Right renal cortex interstitium (tissue), 3 donors: ENCODE measurements at regions not wholly inside any gene's neighbourhood (a gene's known extent, or its start where the extent isn't known, plus 50 kb on each side); places are given as distances from the start of the nearest gene placed in this dataset.

Experiments used
- DNase-seq, 3 donors: peaks; one replicate each; pipeline ENCODE4 v3.0.0-alpha.2; 2013; ENCODE audit warnings: low read depth in 3 of 3, low spot score in 2 of 3

GRCh38 chr20:60490217-60491050, 532.2 kb downstream of the CDH26 start:
- no peak for DNase-seq

- no peak for DNase-seq
Measured at GRCh38 chr20:60491051-60491581, 532.9 kb downstream of the CDH26 start.

GRCh38 chr20:60494476-60494875, 536.3 kb downstream of the CDH26 start:
- no peak for DNase-seq

- no peak for DNase-seq
Measured at GRCh38 chr20:60497298-60498035, 539.2 kb downstream of the CDH26 start.

GRCh38 chr20:60500038-60500701, 541.9 kb downstream of the CDH26 start:
- DNase-seq: no peak

GRCh38 chr20:60501048-60501447, 542.8 kb downstream of the CDH26 start:
- DNase-seq: no peak

- DNase-seq: no peak
Measured at GRCh38 chr20:60502881-60503280, 544.7 kb downstream of the CDH26 start.

GRCh38 chr20:60505423-60505822, 547.2 kb downstream of the CDH26 start:
- DNase-seq: no peak

GRCh38 chr20:60506061-60506460, 547.8 kb downstream of the CDH26 start:
- DNase-seq: no peak

- DNase-seq: no peak
Measured at GRCh38 chr20:60507087-60507694, 549.0 kb downstream of the CDH26 start.

- no peak for DNase-seq
Measured at GRCh38 chr20:60509407-60509806, 551.2 kb downstream of the CDH26 start.

- DNase-seq: no peak
Measured at GRCh38 chr20:60510356-60510755, 552.1 kb downstream of the CDH26 start.

GRCh38 chr20:60512443-60512842, 554.2 kb downstream of the CDH26 start:
- DNase-seq: no peak

- DNase-seq: no peak
Measured at GRCh38 chr20:60513141-60513540, 554.9 kb downstream of the CDH26 start.

GRCh38 chr20:60516442-60516841, 558.2 kb downstream of the CDH26 start:
- DNase-seq: no peak

- DNase-seq: no peak
Measured at GRCh38 chr20:60518022-60518421, 559.8 kb downstream of the CDH26 start.

GRCh38 chr20:60525397-60525796, 567.2 kb downstream of the CDH26 start:
- DNase-seq: no peak

- no peak for DNase-seq
Measured at GRCh38 chr20:60527656-60528055, 569.4 kb downstream of the CDH26 start.

GRCh38 chr20:60528141-60528540, 569.9 kb downstream of the CDH26 start:
- no peak for DNase-seq

- DNase-seq: no peak
Measured at GRCh38 chr20:60529149-60529548, 570.9 kb downstream of the CDH26 start.

GRCh38 chr20:60535211-60535610, 577.0 kb downstream of the CDH26 start:
- no peak for DNase-seq
